HG03135 (cell line): ENCODE measurements at regions not wholly inside any gene's neighbourhood (a gene's known extent, or its start where the extent isn't known, plus 50 kb on each side); places are given as distances from the start of the nearest gene placed in this dataset.

Experiments used
- ATAC-seq: cut with Tn5 transposase; IDR thresholded peaks from one replicate; pipeline ENCODE4 v1.9.1; 2021; ENCODE audit warnings: mild to moderate bottlenecking, moderate library complexity; ENCODE audit not compliant: unreplicated experiment

GRCh38 chr2:149679286-149679685 is 91.7 kb upstream of the MMADHC start:
- ATAC-seq, result no peak

DNA sequence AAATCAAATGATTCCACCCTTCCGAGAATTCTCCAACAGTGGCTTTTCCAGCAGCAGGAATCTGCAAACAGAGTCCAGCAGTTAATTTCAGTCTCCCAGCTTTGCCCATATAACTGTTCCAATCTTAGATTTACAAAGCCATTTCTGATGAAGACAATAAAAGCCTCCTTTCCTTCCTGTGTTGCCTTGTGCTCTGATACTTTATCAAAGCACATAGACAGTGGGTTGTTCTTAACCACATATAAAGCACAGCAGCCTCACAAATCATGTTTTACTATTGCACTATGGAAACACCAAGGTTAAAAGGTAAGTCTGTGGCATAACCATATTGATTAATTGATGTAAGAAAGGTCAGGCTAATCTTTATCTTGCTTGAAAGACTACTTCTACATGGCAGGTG is 89.8 kb upstream of the MMADHC start:
- ATAC-seq, result no peak

- no peak for ATAC-seq
Observed at GRCh38 chr2:149670086-149670485, 82.5 kb upstream of the MMADHC start.

DNA sequence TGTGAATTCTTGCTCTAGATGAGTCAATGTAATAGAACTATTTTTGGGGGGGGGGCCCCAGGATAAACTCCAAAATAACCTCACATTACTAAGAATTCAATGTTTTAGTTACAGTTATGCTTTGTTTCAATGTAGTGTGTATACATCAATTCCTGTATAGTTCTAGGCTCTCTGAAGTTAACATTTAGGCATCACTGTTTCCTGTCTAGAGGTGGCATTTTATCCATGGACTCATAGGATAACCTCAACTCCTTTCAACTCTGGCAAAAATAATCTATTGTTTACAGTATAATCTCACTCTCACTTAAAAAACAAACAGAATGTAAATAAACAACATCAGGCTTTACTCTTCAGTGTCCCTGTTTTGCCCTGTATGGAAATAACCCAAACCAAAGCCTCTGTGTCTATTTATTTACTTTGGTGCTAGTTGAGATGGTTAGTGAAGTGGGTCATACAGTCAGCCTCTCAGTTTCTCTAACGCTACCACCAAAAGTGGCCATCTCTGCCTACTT is 79.3 kb upstream of the MMADHC start:
- ATAC-seq, result no peak

DNA sequence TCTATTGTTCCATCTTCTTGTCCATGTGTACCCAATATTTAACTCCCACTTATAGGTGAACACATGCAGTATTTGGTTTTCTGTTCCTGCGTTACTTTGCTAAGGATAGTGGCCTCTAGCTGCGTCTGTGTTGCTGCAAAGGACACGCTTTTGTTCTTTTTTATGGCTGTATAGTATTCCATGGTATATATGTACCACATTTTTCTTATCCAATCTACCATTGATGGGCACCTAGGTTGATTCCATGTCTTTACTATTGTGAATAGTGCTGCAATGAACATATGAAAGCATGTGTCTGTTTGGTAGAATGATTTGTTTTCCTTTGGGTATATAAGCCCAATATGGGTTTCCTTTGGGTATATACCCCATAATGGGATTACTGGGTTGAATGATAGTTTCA is 77.3 kb upstream of the MMADHC start:
- ATAC-seq, result no peak

DNA sequence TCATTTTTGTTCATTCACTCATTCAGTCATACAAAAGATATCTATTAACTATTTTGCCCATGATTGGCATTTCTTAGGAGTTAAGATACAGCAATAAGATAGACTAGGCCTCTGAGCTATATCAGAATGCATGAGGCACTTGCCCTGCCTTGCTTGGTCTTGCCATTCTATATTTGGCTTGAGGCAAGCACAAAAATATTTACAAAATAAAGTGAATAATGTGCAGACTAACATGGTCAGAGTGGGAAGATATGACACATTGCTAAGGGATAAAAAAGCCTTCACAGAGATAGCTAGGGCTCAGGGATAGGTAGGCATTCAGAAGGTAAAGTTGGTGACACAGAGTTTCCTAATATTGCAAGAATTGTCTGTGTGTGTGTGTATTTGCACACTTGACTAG is 75.0 kb upstream of the MMADHC start:
- no peak for ATAC-seq

GRCh38 chr2:149661844-149662243 is 74.3 kb upstream of the MMADHC start:
- ATAC-seq, result no peak

- no peak for ATAC-seq
Observed at GRCh38 chr2:149658553-149658952, 71.0 kb upstream of the MMADHC start.

GRCh38 chr2:149657401-149658040 is 69.9 kb upstream of the MMADHC start:
- no peak for ATAC-seq

DNA sequence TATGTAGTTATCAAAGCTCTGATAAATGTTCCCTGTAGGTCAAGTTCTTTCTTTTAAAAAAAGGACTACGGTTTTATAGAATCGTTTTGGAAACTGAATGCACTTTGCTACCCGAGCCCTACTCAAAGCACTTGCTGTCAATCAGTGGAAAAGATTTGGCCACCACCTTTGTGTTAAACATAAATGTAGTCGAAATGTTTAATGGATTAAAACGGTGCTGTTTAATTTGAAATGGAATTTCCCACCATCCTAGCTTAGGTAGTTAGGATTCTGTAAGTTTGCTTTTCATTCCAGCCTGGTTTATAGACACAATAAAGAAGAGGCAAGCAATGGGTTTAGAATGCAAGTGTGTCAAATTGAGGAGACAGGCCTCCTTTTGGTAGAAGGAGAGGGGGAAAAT is 69.4 kb upstream of the MMADHC start:
- ATAC-seq, result no peak

DNA sequence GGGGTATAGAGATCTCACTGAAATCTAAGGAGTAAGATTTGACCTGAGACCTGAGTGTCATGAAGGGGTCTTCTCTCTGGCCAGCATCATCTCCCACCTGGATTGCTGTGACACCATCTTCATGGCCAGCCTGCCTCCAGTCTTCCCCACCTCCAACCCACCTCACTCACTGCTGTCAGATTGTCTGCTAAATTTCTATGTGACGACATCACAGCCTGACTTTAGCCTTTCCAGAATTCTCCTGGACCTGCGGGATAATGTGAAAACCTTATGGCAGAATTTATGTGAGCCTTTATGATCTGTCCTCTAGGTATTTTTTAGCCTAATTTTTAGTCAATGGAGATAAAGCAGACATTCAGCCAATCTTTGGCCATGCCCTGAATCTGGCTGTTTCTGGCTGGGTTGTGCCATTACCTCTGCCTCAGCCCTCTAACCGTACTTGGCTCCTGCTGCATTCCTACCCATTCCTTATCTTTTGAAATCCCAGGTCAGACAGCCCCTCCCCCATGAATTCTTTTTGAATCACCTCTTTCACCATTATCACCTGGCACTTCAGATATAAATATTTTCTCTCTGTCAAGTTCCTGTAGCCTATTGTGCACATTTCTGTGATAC is 66.4 kb upstream of the MMADHC start:
- no peak for ATAC-seq

DNA sequence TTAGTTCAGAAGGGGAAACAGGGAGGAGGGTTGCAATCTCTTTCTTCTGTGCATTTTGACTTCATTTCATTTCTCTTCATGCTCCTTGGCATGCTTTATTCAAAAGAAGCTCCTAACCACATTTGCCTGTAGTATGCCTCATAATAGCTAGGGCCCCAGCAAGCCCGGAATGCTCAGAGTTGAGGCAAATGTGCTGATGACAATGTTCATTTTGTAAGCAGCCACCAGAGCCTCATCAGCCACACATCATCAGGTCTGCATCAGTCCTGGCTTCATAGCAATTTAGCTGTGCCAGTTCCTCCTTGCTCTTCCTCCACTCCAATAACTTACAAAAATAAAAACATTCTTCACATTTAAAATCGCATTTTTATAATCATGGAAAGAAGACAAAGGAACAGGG is 65.4 kb upstream of the MMADHC start:
- no peak for ATAC-seq

DNA sequence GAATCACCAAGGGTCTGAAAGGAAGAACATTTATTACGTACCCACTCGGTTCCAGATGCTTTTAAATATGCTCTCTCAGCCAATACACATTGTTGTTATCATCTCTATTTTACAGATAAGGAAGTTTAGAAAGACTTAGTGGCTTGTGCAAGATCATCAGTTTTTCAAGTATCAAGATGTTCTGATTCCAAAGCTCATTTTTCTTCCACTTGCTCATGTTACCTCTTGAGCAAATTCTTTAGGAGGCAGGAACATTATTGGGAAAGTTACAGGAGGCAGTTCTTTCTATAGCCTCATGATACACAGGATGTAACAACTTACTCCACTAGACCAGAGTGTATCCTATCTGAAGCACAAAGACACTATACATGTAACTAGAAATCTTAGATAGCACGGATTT is 65.0 kb upstream of the MMADHC start:
- ATAC-seq, result no peak

GRCh38 chr2:149651229-149651628 is 63.7 kb upstream of the MMADHC start:
- no peak for ATAC-seq

DNA sequence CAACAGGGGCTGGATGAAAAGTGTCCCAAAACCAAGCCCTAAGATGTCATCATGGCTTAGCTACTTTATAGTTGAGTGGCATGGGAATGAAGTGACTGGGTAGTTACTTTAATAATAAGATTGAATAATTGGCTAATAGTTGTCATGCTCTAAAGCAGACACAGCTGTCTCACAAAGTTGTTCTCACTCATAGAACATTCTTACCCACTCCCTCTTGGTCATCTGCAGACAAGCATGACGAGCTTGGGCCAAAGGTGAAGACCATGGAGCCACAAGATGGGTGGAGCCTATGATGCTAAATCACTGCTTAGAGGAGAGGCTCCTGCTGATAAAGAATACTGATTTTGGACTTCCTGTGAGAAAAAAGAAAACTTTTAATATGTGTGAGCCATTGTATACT is 62.4 kb upstream of the MMADHC start:
- no peak for ATAC-seq

DNA sequence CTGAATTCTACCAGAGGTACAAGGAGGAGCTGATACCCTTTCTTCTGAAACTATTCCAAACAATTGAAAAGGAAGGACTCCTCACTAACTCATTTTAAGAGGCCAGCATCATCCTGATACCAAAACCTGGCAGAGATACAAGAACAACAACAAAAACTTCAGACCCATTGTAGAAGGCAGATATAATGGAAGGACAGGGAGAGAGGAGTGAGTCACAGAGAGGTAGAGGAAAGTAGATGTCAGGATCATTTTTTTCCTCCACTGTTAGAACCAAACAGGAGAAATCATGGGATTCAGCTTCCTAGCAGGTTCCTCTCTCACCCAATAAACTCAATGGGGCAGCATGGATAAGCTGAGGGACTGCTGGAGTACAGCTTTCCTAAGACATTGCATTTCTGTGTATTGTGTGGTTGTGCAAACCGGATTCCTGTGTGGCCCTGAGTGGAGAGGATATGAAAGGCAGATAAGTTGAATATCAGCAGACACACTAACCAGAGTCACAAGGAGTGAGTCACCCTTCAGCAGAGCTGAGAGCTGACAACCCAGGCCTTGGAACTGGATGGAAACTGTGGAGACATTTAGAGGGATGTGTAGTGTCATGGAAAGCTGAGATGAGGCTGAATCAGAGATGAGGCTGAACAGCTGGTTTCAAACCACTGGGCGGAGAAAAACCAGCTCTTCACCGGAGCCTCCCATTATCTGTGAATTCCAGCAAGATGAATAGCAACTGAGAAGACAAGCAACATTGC is 60.9 kb upstream of the MMADHC start:
- ATAC-seq, result no peak

DNA sequence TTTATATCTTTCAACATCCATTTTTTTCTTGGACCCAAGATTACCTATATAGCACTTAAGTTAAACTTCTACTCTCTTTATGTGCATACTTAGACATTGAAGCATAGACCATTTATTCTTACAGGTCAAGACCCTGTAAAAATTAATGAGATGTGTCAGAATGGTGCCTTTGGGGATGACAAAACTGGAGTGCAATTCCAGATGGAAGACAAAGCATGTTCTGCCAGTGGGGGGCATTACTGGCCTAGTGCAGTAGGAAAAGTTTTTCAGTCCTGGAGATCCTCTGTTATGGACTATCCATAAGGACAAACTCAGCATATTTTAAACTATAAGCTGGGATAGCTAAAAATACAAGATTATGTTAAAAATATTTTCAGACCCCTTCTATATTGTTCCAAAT is 57.8 kb upstream of the MMADHC start:
- no peak for ATAC-seq
